H1 (cell line): ENCODE measurements at regions not wholly inside any gene's neighbourhood (a gene's known extent, or its start where the extent isn't known, plus 50 kb on each side); places are given as distances from the start of the nearest gene placed in this dataset.
A peak's percentile ranks its signal among the peaks of the same experiment; 100 is the strongest.

Experiments
- CTCF ChIA-PET: fragments of 300-600 bp; sonication (Branson Sonifier 250); formaldehyde crosslinking; loops from one replicate; lab custom pipeline; 2021; ENCODE audit not compliant: partially characterized antibody; lab: Charles Lee
- POLR2A ChIA-PET: fragments of 300-600 bp; sonication (Branson Sonifier 250); formaldehyde crosslinking; loops from one replicate; lab custom pipeline; 2021; ENCODE audit warnings: inconsistent platforms; ENCODE audit not compliant: partially characterized antibody; lab: Charles Lee
- DNase-seq, 2 experiments: peaks; one replicate each; pipeline versions ENCODE4 v3.0.0 to v3.0.0-alpha.2; 2010 to 2022; ENCODE audit warnings: low spot score in 2 of 2, low read depth in 1 of 2, mixed read lengths in 1 of 2
- FAIRE-seq: peaks from 2 replicates; lab custom pipeline; 2011; peaks lifted over from hg19 to GRCh38; lab: Jason Lieb, UNC
- H2AFZ ChIP-seq: 2 replicates; pipeline ENCODE4 v1.8.1; 2012; ENCODE audit warnings: low read length, inconsistent platforms
- H2AK5ac ChIP-seq: 2 replicates; pipeline ENCODE4 v1.6.1; 2013; ENCODE audit warnings: low read depth, low read length
- H2BK120ac ChIP-seq: replicated peaks from 2 replicates; pipeline ENCODE3; 2013; ENCODE audit warnings: low read depth, low read length, inconsistent platforms
- H2BK12ac ChIP-seq: 2 replicates; pipeline ENCODE4 v1.6.1; 2013; ENCODE audit warnings: low read depth, low read length
- H2BK15ac ChIP-seq: 2 replicates; pipeline ENCODE4 v1.6.1; 2013; ENCODE audit warnings: low read length
- H2BK20ac ChIP-seq: 2 replicates; pipeline ENCODE4 v1.6.1; 2013; ENCODE audit warnings: low read length
- H2BK5ac ChIP-seq: 2 replicates; pipeline ENCODE4 v1.6.1; 2013; ENCODE audit warnings: low read depth, low read length
- H3K14ac ChIP-seq: 2 replicates; pipeline ENCODE4 v1.6.1; 2013; ENCODE audit warnings: inconsistent platforms; ENCODE audit not compliant: insufficient read length
- H3K18ac ChIP-seq: 2 replicates; pipeline ENCODE4 v1.6.1; 2013; ENCODE audit warnings: low read length; ENCODE audit errors: extremely low read depth
- H3K23ac ChIP-seq: 2 replicates; pipeline ENCODE4 v1.6.1; 2013; ENCODE audit warnings: inconsistent platforms; ENCODE audit not compliant: insufficient read length
- H3K23me2 ChIP-seq: 2 replicates; pipeline ENCODE4 v1.6.1; 2013; ENCODE audit warnings: low read depth, low read length
- H3K27ac ChIP-seq: 2 replicates; pipeline ENCODE4 v1.6.1; 2011; ENCODE audit warnings: low read depth, low read length, inconsistent platforms
- H3K27me3 ChIP-seq, 4 experiments: replicated peaks in 1 of 4; 1 replicate in 1 of 4; 2 replicates in 3 of 4; pipeline versions ENCODE4 v1.6.1 to v1.8.1; 2011 to 2013; ENCODE audit warnings: low read length in 3 of 4, mild to moderate bottlenecking in 3 of 4, inconsistent platforms in 2 of 4, mixed read lengths in 2 of 4, moderate library complexity in 1 of 4; ENCODE audit not compliant: control insufficient read depth in 3 of 4, insufficient read depth in 3 of 4; ENCODE audit errors: extremely low read depth in 1 of 4
- H3K36me3 ChIP-seq, 4 experiments: 2 replicates each; pipeline versions ENCODE4 v1.6.1 to v1.8.1; 2011 to 2013; ENCODE audit warnings: mild to moderate bottlenecking in 4 of 4, low read length in 3 of 4, moderate library complexity in 2 of 4, control low read depth in 1 of 4, inconsistent platforms in 1 of 4; ENCODE audit not compliant: insufficient read depth in 4 of 4, control insufficient read depth in 2 of 4
- H3K4ac ChIP-seq: replicated peaks from 2 replicates; pipeline ENCODE3; 2013; ENCODE audit warnings: low read length, low read depth, mixed read lengths, inconsistent platforms; ENCODE audit not compliant: insufficient read length
- H3K4me1 ChIP-seq, 4 experiments: replicated peaks in 1 of 4; 1 replicate in 1 of 4; 2 replicates in 3 of 4; pipeline versions ENCODE4 v1.6.1 to v1.8.1; 2011 to 2013; ENCODE audit warnings: low read length in 3 of 4, inconsistent platforms in 2 of 4, mixed read lengths in 1 of 4; ENCODE audit not compliant: insufficient read depth in 4 of 4, control insufficient read depth in 3 of 4
- H3K4me2 ChIP-seq, 2 experiments: 2 replicates each; pipeline versions ENCODE4 v1.6.1 to v1.8.1; 2011 to 2013; ENCODE audit warnings: low read depth in 2 of 2, low read length in 2 of 2, control low read depth in 1 of 2, inconsistent platforms in 1 of 2, mild to moderate bottlenecking in 1 of 2; ENCODE audit not compliant: insufficient read depth in 1 of 2
- H3K4me3 ChIP-seq, 4 experiments: fragments of 200-600, 300-600 bp in 1 of 4; sonication (generic), shearing (Covaris generic), sonication (Bioruptor Twin) in 1 of 4; 2 replicates each; pipeline versions ENCODE4 v1.5.1 to v1.8.1; 2011 to 2016; ENCODE audit warnings: low read length in 4 of 4, low read depth in 3 of 4, control low read depth in 2 of 4, inconsistent platforms in 2 of 4, mild to moderate bottlenecking in 2 of 4, mixed read lengths in 1 of 4, moderate library complexity in 1 of 4; ENCODE audit not compliant: insufficient read depth in 2 of 4; ENCODE audit errors: extremely low read depth in 1 of 4
- H3K56ac ChIP-seq: replicated peaks from 2 replicates; pipeline ENCODE3; 2013; ENCODE audit warnings: low read depth, mild to moderate bottlenecking, mixed read lengths, low read length, inconsistent platforms; ENCODE audit not compliant: insufficient read length
- H3K79me1 ChIP-seq: 2 replicates; pipeline ENCODE4 v1.6.1; 2013; ENCODE audit warnings: low read depth, low read length, control low read depth
- H3K79me2 ChIP-seq, 2 experiments: 2 replicates each; pipeline versions ENCODE4 v1.6.1 to v1.8.1; 2012 to 2013; ENCODE audit warnings: low read length in 2 of 2, mild to moderate bottlenecking in 2 of 2, inconsistent platforms in 1 of 2; ENCODE audit not compliant: insufficient read depth in 2 of 2, control insufficient read depth in 1 of 2
- H3K9ac ChIP-seq, 4 experiments: replicated peaks in 1 of 4; 1 replicate in 1 of 4; 2 replicates in 3 of 4; pipeline versions ENCODE4 v1.6.1 to v1.8.1; 2011 to 2013; ENCODE audit warnings: low read depth in 3 of 4, low read length in 3 of 4, control low read depth in 2 of 4, mild to moderate bottlenecking in 2 of 4, moderate library complexity in 2 of 4, inconsistent platforms in 1 of 4; ENCODE audit errors: extremely low read depth in 1 of 4
- H3K9me3 ChIP-seq, 2 experiments: 2 replicates each; pipeline versions ENCODE4 v1.6.1 to v1.8.1; 2012 to 2013; ENCODE audit warnings: mild to moderate bottlenecking in 2 of 2, moderate library complexity in 2 of 2, control low read depth in 1 of 2, inconsistent platforms in 1 of 2, low read depth in 1 of 2, low read length in 1 of 2, mixed read lengths in 1 of 2; ENCODE audit not compliant: insufficient read depth in 2 of 2
- H4K20me1 ChIP-seq, 2 experiments: replicated peaks in 1 of 2; 2 replicates each; pipeline versions ENCODE3 to v1.8.1; 2011 to 2013; ENCODE audit warnings: inconsistent platforms in 2 of 2, low read length in 2 of 2, mild to moderate bottlenecking in 1 of 2; ENCODE audit not compliant: insufficient read depth in 2 of 2, control insufficient read depth in 1 of 2
- H4K5ac ChIP-seq: 2 replicates; pipeline ENCODE4 v1.6.1; 2013; ENCODE audit warnings: low read length, low read depth, mixed read lengths, inconsistent platforms; ENCODE audit not compliant: insufficient read length
- H4K8ac ChIP-seq: 2 replicates; pipeline ENCODE4 v1.8.0; 2013; ENCODE audit warnings: mild to moderate bottlenecking, moderate library complexity, low read length, inconsistent platforms; ENCODE audit not compliant: insufficient read depth; ENCODE audit errors: extremely low read depth
- H4K91ac ChIP-seq: replicated peaks from 2 replicates; pipeline ENCODE3; 2013; ENCODE audit warnings: low read length, mixed read lengths, inconsistent platforms; ENCODE audit not compliant: insufficient read length
- CTCF ChIP-seq, 3 experiments: IDR thresholded peaks; 1 replicate in 2 of 3; 2 replicates in 1 of 3; pipeline versions ENCODE4 v1.5.1 to v1.6.1; 2011; ENCODE audit warnings: low read length in 3 of 3, mild to moderate bottlenecking in 3 of 3, inconsistent platforms in 2 of 3, low read depth in 1 of 3, moderate library complexity in 1 of 3; ENCODE audit not compliant: insufficient read depth in 1 of 3; ENCODE audit errors: control extremely low read depth in 1 of 3
- RAD21 ChIP-seq, 2 experiments: IDR thresholded peaks in 1 of 2; conservative IDR thresholded peaks in 1 of 2; 2 replicates each; pipeline ENCODE4 v1.6.1; 2011; ENCODE audit warnings: low read depth in 2 of 2, low read length in 2 of 2, improper control_type of control experiment in 1 of 2, inconsistent platforms in 1 of 2, mild to moderate bottlenecking in 1 of 2, moderate library complexity in 1 of 2
- RXRA ChIP-seq: IDR thresholded peaks from 2 replicates; pipeline ENCODE4 v1.6.1; 2011; ENCODE audit warnings: low read depth, mild to moderate bottlenecking, low read length, moderate library complexity; ENCODE audit not compliant: insufficient read depth
- WGBS, 2 experiments: shearing (Covaris generic) in 1 of 2; methylation state at CpG; one replicate each; pipeline versions ENCODE4 v1.1.6 to v1.1.7; 2013 to 2015; ENCODE audit warnings: low lambda C conversion rate in 2 of 2, mixed read lengths in 2 of 2, inconsistent platforms in 1 of 2, low coverage in 1 of 2, missing lambda C conversion rate in 1 of 2; ENCODE audit not compliant: insufficient replicate concordance in 2 of 2, insufficient coverage in 1 of 2, insufficient read length in 1 of 2; ENCODE audit errors: extremely low coverage in 1 of 2, missing lambda C conversion rate in 1 of 2; 5-methylcytosine and 5-hydroxymethylcytosine counted together

- 93% methylated on average over 1 of the region's 1 CpG; no CpG with 5 or more reads in 1 of the 2 experiments for WGBS, 2 experiments
- Histone ChIP-seq H3K27me3 (no peaks in the 10 kb centered on the region; a peak in 1 of 7 replicates), H3K4me3 (no peak overlapping the region), H3K4me1 (no peaks in the 10 kb centered on the region), H2AFZ (no peak overlapping the region), H2BK15ac (no peak overlapping the region), H3K56ac (no peak overlapping the region), H3K18ac (no peak overlapping the region), H3K9ac (no peak overlapping the region), H3K9me3 (peaks cover 0 to 4% of the 10 kb centered on the region in 2 experiments; a peak in 1 of 4 replicates), H2BK20ac (no peak overlapping the region), H2AK5ac (no peak overlapping the region), H2BK120ac (no peak overlapping the region), H3K27ac (no peak overlapping the region), H4K8ac (no peak overlapping the region), H3K4ac (no peak overlapping the region), H2BK12ac (no peak overlapping the region), H3K23ac (no peak overlapping the region), H3K4me2 (no peak overlapping the region), H3K14ac (no peak overlapping the region), H3K79me2 (no peaks in the 10 kb centered on the region), H3K23me2 (no peaks in the 10 kb centered on the region), H2BK5ac (no peak overlapping the region; the same call in 1 of the 2 replicates), H3K79me1 (no peaks in the 10 kb centered on the region), H3K36me3 (no peaks in the 10 kb centered on the region), H4K91ac (no peak overlapping the region), H4K20me1 (no peaks in the 10 kb centered on the region), H4K5ac (no peak overlapping the region)
- POLR2A ChIA-PET: no interaction called here
- no peak for FAIRE-seq
- no peak for TF ChIP-seq RXRA
- TF ChIP-seq CTCF (IDR thresholded peaks at IDR 0.05; ENCODE audit: control extremely low read depth in 1 of 3, insufficient read depth in 1 of 3, low read depth in 1 of 3, low read length in 3 of 3): peak in 2 of 3 experiments; percentile 38 to 42; a peak in 2 of 4 replicates
- peak; percentile 67 to 79 for TF ChIP-seq RAD21 (IDR thresholded peaks at IDR 0.05 in 1 of 2, conservative IDR thresholded peaks at IDR 0.05 in 1 of 2; ENCODE audit: low read depth in 2 of 2, low read length in 2 of 2)
- DNase-seq: peak in 1 of 2 experiments; percentile 47
- CTCF ChIA-PET: interaction anchor here (0.7 to 2.5 kb wide), 11 partner anchors 9 to 752 kb away, joined by 3 to 28 read pairs (median 4); no protein-coding TSS in a partner anchor
Observed at GRCh38 chr7:49166441-49166840, 242.1 kb downstream of the CDC14C start.
